Fibroblast of lung (primary cell): ENCODE measurements at regions not wholly inside any gene's neighbourhood (a gene's known extent, or its start where the extent isn't known, plus 50 kb on each side); places are given as distances from the start of the nearest gene placed in this dataset.

Experiments
- EZH2 ChIP-seq: IDR thresholded peaks from 2 replicates; pipeline ENCODE4 v1.5.1; 2012; ENCODE audit warnings: low read length, control low read depth, mild to moderate bottlenecking; ENCODE audit errors: missing control alignments
- TF ChIP-seq, protein P1 (sequence below), 2 donors: IDR thresholded peaks in 1 of 2; conservative IDR thresholded peaks in 1 of 2; 1 replicate in 1 of 2; 2 replicates in 1 of 2; pipeline ENCODE4 v1.5.1; 2011 to 2012; ENCODE audit warnings: low read length in 2 of 2, control low read depth in 1 of 2, inconsistent platforms in 1 of 2, low read depth in 1 of 2, mild to moderate bottlenecking in 1 of 2

DNA sequence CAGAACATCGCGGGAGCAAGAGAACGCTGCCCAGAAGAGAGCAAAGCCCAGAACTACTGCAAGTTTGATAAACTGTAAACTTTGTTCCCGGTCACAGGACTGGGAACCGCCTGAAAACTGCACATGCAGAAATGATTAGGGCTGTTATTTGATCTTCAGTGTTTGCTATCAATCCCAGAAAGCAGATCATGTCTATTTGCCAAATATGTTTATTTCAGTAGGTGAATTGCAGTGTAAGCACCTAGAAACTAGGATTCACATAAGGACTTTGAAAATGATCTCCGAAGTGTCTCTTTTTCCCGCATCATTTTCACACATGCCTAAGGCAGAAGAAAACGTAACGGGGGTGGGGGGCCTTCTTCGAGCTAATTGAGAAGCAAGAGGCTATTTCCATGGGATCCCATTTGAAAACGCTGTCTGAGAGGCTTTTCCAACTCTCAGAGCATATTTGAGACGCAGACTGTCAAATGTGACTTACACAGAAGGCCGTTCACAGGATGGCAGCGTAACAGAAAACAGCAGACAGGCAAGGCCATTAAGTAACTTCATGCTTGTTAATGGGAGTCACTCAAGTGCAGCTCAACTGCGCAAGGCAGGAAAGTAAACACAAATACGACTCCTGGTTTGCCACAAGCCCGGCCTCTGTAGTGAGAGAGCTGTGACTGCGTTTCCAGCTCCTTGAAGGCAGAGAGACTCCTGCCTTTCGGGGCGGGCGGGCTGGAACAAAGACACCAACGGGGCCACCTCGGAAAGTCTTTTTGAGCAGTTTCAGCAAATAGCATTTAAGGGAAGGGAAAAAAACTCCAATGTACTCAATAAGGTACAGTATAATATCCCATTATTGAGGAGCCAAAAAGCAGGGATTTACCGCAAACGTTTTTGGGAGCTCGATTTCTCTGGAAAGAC lies 144.7 kb upstream of the ZNF217 start:
- TF ChIP-seq, protein P1, sequence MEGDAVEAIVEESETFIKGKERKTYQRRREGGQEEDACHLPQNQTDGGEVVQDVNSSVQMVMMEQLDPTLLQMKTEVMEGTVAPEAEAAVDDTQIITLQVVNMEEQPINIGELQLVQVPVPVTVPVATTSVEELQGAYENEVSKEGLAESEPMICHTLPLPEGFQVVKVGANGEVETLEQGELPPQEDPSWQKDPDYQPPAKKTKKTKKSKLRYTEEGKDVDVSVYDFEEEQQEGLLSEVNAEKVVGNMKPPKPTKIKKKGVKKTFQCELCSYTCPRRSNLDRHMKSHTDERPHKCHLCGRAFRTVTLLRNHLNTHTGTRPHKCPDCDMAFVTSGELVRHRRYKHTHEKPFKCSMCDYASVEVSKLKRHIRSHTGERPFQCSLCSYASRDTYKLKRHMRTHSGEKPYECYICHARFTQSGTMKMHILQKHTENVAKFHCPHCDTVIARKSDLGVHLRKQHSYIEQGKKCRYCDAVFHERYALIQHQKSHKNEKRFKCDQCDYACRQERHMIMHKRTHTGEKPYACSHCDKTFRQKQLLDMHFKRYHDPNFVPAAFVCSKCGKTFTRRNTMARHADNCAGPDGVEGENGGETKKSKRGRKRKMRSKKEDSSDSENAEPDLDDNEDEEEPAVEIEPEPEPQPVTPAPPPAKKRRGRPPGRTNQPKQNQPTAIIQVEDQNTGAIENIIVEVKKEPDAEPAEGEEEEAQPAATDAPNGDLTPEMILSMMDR (conservative IDR thresholded peaks at IDR 0.05 in 1 of 2, IDR thresholded peaks at IDR 0.05 in 1 of 2; ENCODE audit: low read depth in 1 of 2, low read length in 2 of 2), result no peak
- TF ChIP-seq EZH2, result no peak
